ENCODE measurements at regions not wholly inside any gene's neighbourhood (a gene's known extent, or its start where the extent isn't known, plus 50 kb on each side); places are given as distances from the start of the nearest gene placed in this dataset.

DNA sequence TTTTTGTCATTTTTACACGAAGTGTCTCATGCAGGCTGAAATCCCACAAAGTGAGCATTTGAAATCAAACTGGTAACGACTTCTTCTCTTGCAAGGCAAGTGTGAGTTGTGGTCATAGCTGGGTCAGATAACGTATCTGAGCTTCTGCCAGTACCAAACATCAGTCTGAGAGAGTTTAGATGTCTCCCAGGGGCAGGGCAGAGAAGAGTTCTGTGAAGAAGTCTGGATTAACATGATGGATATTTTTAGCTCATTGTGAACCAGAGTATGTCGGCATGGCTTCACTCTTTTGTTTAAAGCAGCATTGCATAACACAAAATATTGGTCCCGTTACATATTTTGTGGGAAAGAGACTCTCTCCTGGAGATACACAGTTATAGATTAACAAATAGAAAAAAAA is 655.5 kb upstream of the KLHL29 start:
- H3K36me3 ChIP-seq = no peaks in the 10 kb centered on the region
- DNase-seq = no peak
- H3K4me3 ChIP-seq (ENCODE audit: low read depth, low read length) = no peak overlapping the region
- H3K27me3 ChIP-seq = no peaks in the 10 kb centered on the region
- TF ChIP-seq, protein P1, sequence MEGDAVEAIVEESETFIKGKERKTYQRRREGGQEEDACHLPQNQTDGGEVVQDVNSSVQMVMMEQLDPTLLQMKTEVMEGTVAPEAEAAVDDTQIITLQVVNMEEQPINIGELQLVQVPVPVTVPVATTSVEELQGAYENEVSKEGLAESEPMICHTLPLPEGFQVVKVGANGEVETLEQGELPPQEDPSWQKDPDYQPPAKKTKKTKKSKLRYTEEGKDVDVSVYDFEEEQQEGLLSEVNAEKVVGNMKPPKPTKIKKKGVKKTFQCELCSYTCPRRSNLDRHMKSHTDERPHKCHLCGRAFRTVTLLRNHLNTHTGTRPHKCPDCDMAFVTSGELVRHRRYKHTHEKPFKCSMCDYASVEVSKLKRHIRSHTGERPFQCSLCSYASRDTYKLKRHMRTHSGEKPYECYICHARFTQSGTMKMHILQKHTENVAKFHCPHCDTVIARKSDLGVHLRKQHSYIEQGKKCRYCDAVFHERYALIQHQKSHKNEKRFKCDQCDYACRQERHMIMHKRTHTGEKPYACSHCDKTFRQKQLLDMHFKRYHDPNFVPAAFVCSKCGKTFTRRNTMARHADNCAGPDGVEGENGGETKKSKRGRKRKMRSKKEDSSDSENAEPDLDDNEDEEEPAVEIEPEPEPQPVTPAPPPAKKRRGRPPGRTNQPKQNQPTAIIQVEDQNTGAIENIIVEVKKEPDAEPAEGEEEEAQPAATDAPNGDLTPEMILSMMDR (IDR thresholded peaks at IDR 0.05; ENCODE audit: low read depth, low read length) = no peak
- no peaks in the 10 kb centered on the region for H3K4me1 ChIP-seq
- no peaks in the 10 kb centered on the region for H3K9me3 ChIP-seq

DNA sequence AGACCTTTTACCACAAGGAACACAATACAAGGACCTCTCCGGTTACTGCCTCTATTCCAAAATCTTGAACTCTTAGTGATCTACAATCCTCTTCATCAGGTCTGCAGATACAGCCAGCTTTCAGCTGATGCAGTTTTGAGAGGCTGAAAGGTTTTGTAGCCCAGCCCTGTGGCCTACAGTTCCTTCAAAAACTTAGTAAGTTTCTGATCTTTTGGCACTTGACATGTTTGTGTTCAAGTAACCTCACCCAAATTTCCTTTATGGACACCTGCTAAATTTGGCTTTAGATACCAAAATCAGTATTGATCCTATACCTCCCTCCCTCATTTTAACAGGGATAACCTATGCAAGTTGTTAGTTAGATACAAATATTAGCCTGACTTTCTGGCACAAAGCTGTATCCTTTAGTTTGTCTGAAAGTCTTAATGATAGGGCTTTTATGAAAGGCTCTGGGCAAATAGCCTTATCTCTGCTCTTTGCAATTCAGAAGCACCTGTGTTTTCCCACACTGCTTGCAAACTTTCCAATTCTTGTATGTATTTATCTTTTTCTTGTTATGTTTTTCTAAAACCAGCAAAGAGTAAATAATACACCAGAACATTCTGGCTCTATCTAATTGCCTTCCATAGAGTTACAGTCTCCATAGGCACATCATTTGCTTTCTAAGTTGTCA is 650.5 kb upstream of the KLHL29 start:
- H3K4me3 ChIP-seq (ENCODE audit: low read depth, low read length) = no peak overlapping the region
- no peaks in the 10 kb centered on the region for H3K4me1 ChIP-seq
- TF ChIP-seq, protein P1 (IDR thresholded peaks at IDR 0.05; ENCODE audit: low read depth, low read length) = no peak
- no peak for DNase-seq
- H3K36me3 ChIP-seq = no peaks in the 10 kb centered on the region
- H3K9me3 ChIP-seq = no peaks in the 10 kb centered on the region
- no peaks in the 10 kb centered on the region for H3K27me3 ChIP-seq

GRCh38 chr2:22737144-22737543 is 647.8 kb upstream of the KLHL29 start:
- Histone ChIP-seq H3K27me3 (no peaks in the 10 kb centered on the region), H3K9me3 (no peaks in the 10 kb centered on the region), H3K4me3 (ENCODE audit: low read depth, low read length) (no peak overlapping the region), H3K36me3 (no peaks in the 10 kb centered on the region), H3K4me1 (no peaks in the 10 kb centered on the region)
- TF ChIP-seq, protein P1 (IDR thresholded peaks at IDR 0.05; ENCODE audit: low read depth, low read length) = peak; percentile 54
- no peak for DNase-seq

DNA sequence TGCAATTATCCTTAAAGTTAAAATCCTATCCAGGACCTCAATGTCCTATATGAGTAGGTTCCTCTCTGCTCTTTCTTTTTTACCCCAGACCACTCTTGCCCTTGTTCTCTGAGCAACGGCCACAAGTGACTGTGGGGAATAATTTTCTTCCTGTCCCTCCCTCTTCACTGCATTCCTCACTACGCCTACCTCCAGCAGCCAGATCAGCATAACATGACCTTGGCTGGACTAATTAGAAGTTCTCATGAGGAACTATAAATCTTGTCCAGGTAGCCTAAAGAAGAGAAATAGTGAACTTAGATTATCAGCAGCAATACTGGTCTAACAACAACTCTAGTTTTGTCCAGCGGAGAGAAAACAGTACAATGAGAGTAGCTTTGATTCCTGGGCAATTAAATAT is 643.8 kb upstream of the KLHL29 start:
- no peaks in the 10 kb centered on the region for H3K36me3 ChIP-seq
- no peaks in the 10 kb centered on the region for H3K27me3 ChIP-seq
- no peaks in the 10 kb centered on the region for H3K9me3 ChIP-seq
- H3K4me1 ChIP-seq = no peaks in the 10 kb centered on the region
- DNase-seq = no peak
- TF ChIP-seq, protein P1 (IDR thresholded peaks at IDR 0.05; ENCODE audit: low read depth, low read length) = no peak
- no peak overlapping the region for H3K4me3 ChIP-seq (ENCODE audit: low read depth, low read length)

- TF ChIP-seq, protein P1 (IDR thresholded peaks at IDR 0.05; ENCODE audit: low read depth, low read length) = no peak
- Histone ChIP-seq H3K4me3 (ENCODE audit: low read depth, low read length) (no peak overlapping the region), H3K27me3 (no peaks in the 10 kb centered on the region)
These were observed 636.1 kb upstream of the KLHL29 start for GRCh38 chr2:22748909-22749308.

GRCh38 chr2:22753476-22753875 is 631.5 kb upstream of the KLHL29 start:
- Histone ChIP-seq H3K36me3 (no peaks in the 10 kb centered on the region), H3K4me3 (ENCODE audit: low read depth, low read length) (no peak overlapping the region)

More at GRCh38 chr2:22748909-22749308, 636.1 kb upstream of the KLHL29 start:
- Histone ChIP-seq H3K4me1 (peaks cover 6% of the 10 kb centered on the region), H3K36me3 (no peaks in the 10 kb centered on the region), H3K9me3 (no peaks in the 10 kb centered on the region)
- no peak for DNase-seq

More at GRCh38 chr2:22753476-22753875, 631.5 kb upstream of the KLHL29 start:
- Histone ChIP-seq H3K27me3 (no peaks in the 10 kb centered on the region), H3K4me1 (peaks cover 8% of the 10 kb centered on the region), H3K9me3 (no peaks in the 10 kb centered on the region)
- TF ChIP-seq, protein P1 (IDR thresholded peaks at IDR 0.05; ENCODE audit: low read depth, low read length) = no peak
- no peak for DNase-seq

All from BE2C (cell line).